Tibial artery (tissue), 4 donors: ENCODE measurements at regions not wholly inside any gene's neighbourhood (a gene's known extent, or its start where the extent isn't known, plus 50 kb on each side); places are given as distances from the start of the nearest gene placed in this dataset.
"Not testable (repeated sequence)": the region's sequence is repeated elsewhere in the genome, so short reads cannot be mapped to it uniquely, and the experiment has no call there.

Source experiments
- DNase-seq, 2 donors: peaks; one replicate each; pipeline ENCODE4 v3.0.0-alpha.2; 2019
- H3K27ac ChIP-seq, 2 donors: fragments of 200-600 bp; sonication (generic) in 1 of 2; 1 replicate in 1 of 2; 2 replicates in 1 of 2; pipeline ENCODE4 v1.5.1; 2018 to 2019; ENCODE audit warnings: mild to moderate bottlenecking in 1 of 2
- H3K27me3 ChIP-seq, 2 donors: fragments of 200-600 bp; sonication (generic) in 1 of 2; one replicate each; pipeline versions ENCODE4 v1.5.1 to v1.6.0; 2016 to 2019
- H3K36me3 ChIP-seq, 3 donors: fragments of 200-600 bp; sonication (generic) in 2 of 3; one replicate each; pipeline ENCODE4 v1.5.1; 2016 to 2019; ENCODE audit warnings: mild to moderate bottlenecking in 2 of 3
- H3K4me1 ChIP-seq, 4 donors: fragments of 200-600 bp; sonication (generic) in 2 of 4; 1 replicate in 3 of 4; 2 replicates in 1 of 4; pipeline ENCODE4 v1.5.1; 2016 to 2019
- H3K4me3 ChIP-seq, 2 donors: fragments of 200-600 bp; sonication (generic) in 1 of 2; 1 replicate in 1 of 2; 2 replicates in 1 of 2; pipeline ENCODE4 v1.5.1; 2018 to 2019; ENCODE audit warnings: mild to moderate bottlenecking in 2 of 2
- H3K9me3 ChIP-seq, 3 donors: fragments of 200-600 bp; sonication (generic) in 1 of 3; one replicate each; pipeline ENCODE4 v1.5.1; 2016 to 2019
- intact Hi-C: fragments of 100-400 bp; cut with DNase I; formaldehyde crosslinking; loops from one replicate; pipeline ENCODE4 v1.15.0; 2023; ENCODE audit warnings: low total_unique reads
- TF ChIP-seq, protein P1 (sequence below), 2 experiments: fragments of 200-600 bp in 1 of 2; fragments of 450-650 bp in 1 of 2; IDR thresholded peaks; one replicate each; pipeline ENCODE4 v1.5.1; 2017 to 2019; ENCODE audit warnings: antibody characterized with exemption in 2 of 2, mild to moderate bottlenecking in 1 of 2, moderate library complexity in 1 of 2

DNA sequence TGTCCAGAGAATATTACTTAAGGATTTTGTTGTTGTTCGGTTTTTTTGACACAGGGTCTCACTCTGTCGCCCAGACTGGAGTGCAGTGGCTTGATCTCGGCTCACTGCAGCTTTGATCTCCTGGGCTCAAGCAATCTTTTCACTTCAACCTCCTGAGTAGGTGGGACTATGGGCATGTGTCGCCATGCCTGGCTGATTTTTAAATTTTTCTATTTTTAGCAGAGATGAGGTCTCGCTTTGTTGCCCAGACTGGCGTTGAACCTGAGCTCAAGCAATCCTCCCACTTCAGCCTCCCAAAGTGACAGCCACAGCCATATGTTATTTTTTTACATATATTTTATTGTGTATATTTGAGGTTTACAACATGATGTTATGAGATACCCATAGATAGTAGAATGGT is 86.8 kb upstream of the UMPS start:
- TF ChIP-seq, protein P1, sequence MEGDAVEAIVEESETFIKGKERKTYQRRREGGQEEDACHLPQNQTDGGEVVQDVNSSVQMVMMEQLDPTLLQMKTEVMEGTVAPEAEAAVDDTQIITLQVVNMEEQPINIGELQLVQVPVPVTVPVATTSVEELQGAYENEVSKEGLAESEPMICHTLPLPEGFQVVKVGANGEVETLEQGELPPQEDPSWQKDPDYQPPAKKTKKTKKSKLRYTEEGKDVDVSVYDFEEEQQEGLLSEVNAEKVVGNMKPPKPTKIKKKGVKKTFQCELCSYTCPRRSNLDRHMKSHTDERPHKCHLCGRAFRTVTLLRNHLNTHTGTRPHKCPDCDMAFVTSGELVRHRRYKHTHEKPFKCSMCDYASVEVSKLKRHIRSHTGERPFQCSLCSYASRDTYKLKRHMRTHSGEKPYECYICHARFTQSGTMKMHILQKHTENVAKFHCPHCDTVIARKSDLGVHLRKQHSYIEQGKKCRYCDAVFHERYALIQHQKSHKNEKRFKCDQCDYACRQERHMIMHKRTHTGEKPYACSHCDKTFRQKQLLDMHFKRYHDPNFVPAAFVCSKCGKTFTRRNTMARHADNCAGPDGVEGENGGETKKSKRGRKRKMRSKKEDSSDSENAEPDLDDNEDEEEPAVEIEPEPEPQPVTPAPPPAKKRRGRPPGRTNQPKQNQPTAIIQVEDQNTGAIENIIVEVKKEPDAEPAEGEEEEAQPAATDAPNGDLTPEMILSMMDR (IDR thresholded peaks at IDR 0.05), result no peak
- no peaks in the 10 kb centered on the region for H3K27me3 ChIP-seq
- H3K4me1 ChIP-seq, result no peaks in the 10 kb centered on the region
- DNase-seq, result no peak
- no peak overlapping the region for H3K27ac ChIP-seq
- peaks cover 0 to 9% (median 0%) of the 10 kb centered on the region in 3 donors for H3K36me3 ChIP-seq
- H3K4me3 ChIP-seq, result no peak overlapping the region
- H3K9me3 ChIP-seq, result no peaks in the 10 kb centered on the region
- intact Hi-C loops, result no loop called here

- H3K4me3 ChIP-seq, H3K27ac ChIP-seq, intact Hi-C loops, DNase-seq, H3K9me3 ChIP-seq, H3K4me1 ChIP-seq, H3K27me3 ChIP-seq: not testable (repeated sequence)
- peaks cover 8 to 20% (median 12%) of the 10 kb centered on the region in 3 donors for H3K36me3 ChIP-seq
These were observed 84.1 kb upstream of the UMPS start for GRCh38 chr3:124646186-124646585.

- Histone ChIP-seq H3K27ac (no peak overlapping the region), H3K9me3 (no peaks in the 10 kb centered on the region), H3K4me1 (no peaks in the 10 kb centered on the region), H3K4me3 (no peak overlapping the region), H3K27me3 (no peaks in the 10 kb centered on the region), H3K36me3 (peaks cover 31 to 44% (median 34%) of the 10 kb centered on the region in 3 donors)
- intact Hi-C loops, result no loop called here
- DNase-seq, result no peak
- TF ChIP-seq, protein P1 (IDR thresholded peaks at IDR 0.05), result no peak
These were observed 81.7 kb upstream of the UMPS start for GRCh38 chr3:124648551-124648950.

DNA sequence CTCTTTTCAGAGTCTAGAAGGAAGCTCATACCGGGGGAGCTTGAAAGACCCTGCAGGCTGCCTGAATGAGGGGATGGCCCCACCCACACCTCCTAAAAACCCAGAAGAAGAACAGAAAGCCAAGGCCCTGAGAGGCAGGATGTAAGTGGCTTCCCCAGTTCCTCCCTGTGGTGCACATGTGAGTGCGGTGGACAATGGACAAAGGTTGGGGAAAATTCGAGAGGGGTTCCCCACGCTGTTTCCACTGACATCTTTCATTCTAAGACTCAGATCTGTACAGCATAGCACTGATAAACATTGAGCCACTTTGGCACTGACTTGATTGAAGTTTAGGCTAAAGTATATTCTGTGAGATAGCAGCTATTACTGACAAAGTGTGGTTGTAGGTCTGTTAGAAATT is 79.5 kb upstream of the UMPS start:
- intact Hi-C loops, result no loop called here
- Histone ChIP-seq H3K4me3 (no peak overlapping the region), H3K9me3 (no peaks in the 10 kb centered on the region), H3K4me1 (no peaks in the 10 kb centered on the region), H3K27me3 (no peaks in the 10 kb centered on the region), H3K27ac (no peak overlapping the region), H3K36me3 (peaks cover 52 to 65% (median 56%) of the 10 kb centered on the region in 3 donors)
- TF ChIP-seq, protein P1 (IDR thresholded peaks at IDR 0.05), result no peak
- DNase-seq, result no peak

- H3K27ac ChIP-seq, DNase-seq, H3K9me3 ChIP-seq, H3K4me3 ChIP-seq, intact Hi-C loops, H3K27me3 ChIP-seq, H3K4me1 ChIP-seq: not testable (repeated sequence)
- H3K36me3 ChIP-seq, result peaks cover 57 to 71% (median 59%) of the 10 kb centered on the region in 3 donors
These were observed 78.8 kb upstream of the UMPS start for GRCh38 chr3:124651416-124651815.

GRCh38 chr3:124652009-124652408 is 78.2 kb upstream of the UMPS start:
- no peak for DNase-seq
- intact Hi-C loops, result no loop called here
- Histone ChIP-seq H3K9me3 (no peaks in the 10 kb centered on the region), H3K4me3 (no peak overlapping the region), H3K27me3 (no peaks in the 10 kb centered on the region), H3K36me3 (peaks cover 57 to 75% (median 65%) of the 10 kb centered on the region in 3 donors), H3K27ac (no peak overlapping the region), H3K4me1 (no peaks in the 10 kb centered on the region)
- TF ChIP-seq, protein P1 (IDR thresholded peaks at IDR 0.05), result no peak
